K562 (cell line): ENCODE measurements at regions not wholly inside any gene's neighbourhood (a gene's known extent, or its start where the extent isn't known, plus 50 kb on each side); places are given as distances from the start of the nearest gene placed in this dataset.

Source experiments
- ATAC-seq: fragments of 200-7000 bp; cut with Tn5 transposase; 3 replicates; pipeline ENCODE4 v1.9.1; 2020; ENCODE audit warnings: moderate library complexity
- BruUV-seq: library from RNA; stranded (reverse); fragments of 400-500 nt; replicated peaks from 2 replicates; lab custom pipeline; 2021; lab: Mats Ljungman, UMichigan
- CTCF ChIA-PET: fragments of 300-600 bp; formaldehyde crosslinking; extraction: SDS; loops from one replicate; lab custom pipeline; 2021; ENCODE audit warnings: low intra/inter-chr PET ratio; lab: Yijun Ruan, JAX
- POLR2A ChIA-PET: fragments of 300-600, 350-650 bp; sonication (Branson Sonifier 250); formaldehyde crosslinking; extraction: SDS; loops from one replicate; lab custom pipeline; 2021; ENCODE audit warnings: antibody characterized with exemption, inconsistent platforms; lab: Yijun Ruan, JAX
- DNase-seq, 4 experiments: peaks; one replicate each; pipeline versions ENCODE4 v3.0.0 to v3.0.0-alpha.2; 2011 to 2018; ENCODE audit warnings: low spot score in 3 of 4, mixed read lengths in 3 of 4; ENCODE audit errors: extremely low read depth in 1 of 4
- FAIRE-seq: peaks from 2 replicates; lab custom pipeline; 2011; peaks lifted over from hg19 to GRCh38; lab: Jason Lieb, UNC
- H2AFZ ChIP-seq: 2 replicates; pipeline ENCODE4 v1.6.0; 2011; ENCODE audit warnings: low read depth, low read length, control low read depth, inconsistent platforms
- H3K27ac ChIP-seq: fragments of 200-600 bp; 3 replicates; pipeline ENCODE4 v1.8.0; 2011; ENCODE audit warnings: low read depth, mild to moderate bottlenecking, control low read depth, inconsistent platforms, low read length, moderate library complexity, mixed read lengths; ENCODE audit errors: extremely low read depth
- H3K27me3 ChIP-seq, 2 experiments: fragments of 300-600 bp in 1 of 2; 2 replicates in 1 of 2; 3 replicates in 1 of 2; pipeline versions ENCODE4 v1.6.0 to v1.8.0; 2011; ENCODE audit warnings: inconsistent platforms in 2 of 2, low read length in 2 of 2, mild to moderate bottlenecking in 1 of 2, mixed read lengths in 1 of 2, moderate library complexity in 1 of 2; ENCODE audit not compliant: control insufficient read depth in 2 of 2, insufficient read depth in 2 of 2
- H3K36me3 ChIP-seq: fragments of 300-600 bp; 3 replicates; pipeline ENCODE4 v1.8.0; 2011; ENCODE audit warnings: mild to moderate bottlenecking, low read length, inconsistent platforms; ENCODE audit not compliant: control insufficient read depth, insufficient read depth
- H3K4me1 ChIP-seq, 2 experiments: fragments of 200-600 bp in 1 of 2; replicated peaks in 1 of 2; 2 replicates in 1 of 2; 3 replicates in 1 of 2; pipeline versions ENCODE4 v1.5.1 to v1.8.0; 2011; ENCODE audit warnings: inconsistent platforms in 2 of 2, low read length in 2 of 2, mild to moderate bottlenecking in 1 of 2, mixed read lengths in 1 of 2, moderate library complexity in 1 of 2; ENCODE audit not compliant: control insufficient read depth in 2 of 2, insufficient read depth in 2 of 2
- H3K4me2 ChIP-seq: 2 replicates; pipeline ENCODE4 v1.6.1; 2011; ENCODE audit warnings: low read length, control low read depth, inconsistent platforms, mixed read lengths; ENCODE audit not compliant: insufficient read depth
- H3K4me3 ChIP-seq: fragments of 200-600 bp; sonication (generic), shearing (Covaris generic); 2 replicates; pipeline ENCODE4 v1.5.1; 2016; ENCODE audit warnings: control low read depth, inconsistent platforms
- H3K79me2 ChIP-seq: fragments of 200-600 bp; 3 replicates; pipeline ENCODE4 v1.8.0; 2011; ENCODE audit warnings: low read length, inconsistent platforms; ENCODE audit not compliant: control insufficient read depth, insufficient read depth
- H3K9ac ChIP-seq, 2 experiments: 2 replicates each; pipeline versions ENCODE4 v1.6.0 to v1.6.1; 2011; ENCODE audit warnings: low read depth in 2 of 2, low read length in 2 of 2, control low read depth in 1 of 2, inconsistent platforms in 1 of 2, mild to moderate bottlenecking in 1 of 2, mixed read lengths in 1 of 2; ENCODE audit not compliant: insufficient read depth in 1 of 2
- H3K9me1 ChIP-seq: one replicate; pipeline ENCODE4 v1.6.0; 2011; ENCODE audit warnings: inconsistent platforms, mild to moderate bottlenecking, low read length, moderate library complexity; ENCODE audit not compliant: control insufficient read depth, insufficient read depth
- H3K9me3 ChIP-seq: replicated peaks from 2 replicates; pipeline ENCODE4 v1.5.1; 2011; ENCODE audit warnings: low read depth, low read length, inconsistent platforms; ENCODE audit not compliant: control insufficient read depth, insufficient read depth
- H4K20me1 ChIP-seq: replicated peaks from 2 replicates; pipeline ENCODE4 v1.6.1; 2011; ENCODE audit warnings: low read length, inconsistent platforms, mixed read lengths; ENCODE audit not compliant: control insufficient read depth, insufficient read depth
- L3MBTL2 ChIP-seq: fragments of 450-650 bp; IDR thresholded peaks from 2 replicates; pipeline ENCODE4 v1.6.1; 2016; ENCODE audit warnings: mild to moderate bottlenecking, moderate library complexity
- NR2C2 ChIP-seq, 2 experiments: fragments of 200-800 bp in 1 of 2; sonication (Bioruptor generic) in 1 of 2; sonication (generic) in 1 of 2; formaldehyde crosslinking in 1 of 2; IDR thresholded peaks; 2 replicates each; pipeline versions ENCODE4 v1.6.1 to v1.8.0; 2016 to 2022; ENCODE audit warnings: mild to moderate bottlenecking in 1 of 2, missing compliant biosample characterization in 1 of 2, missing genetic modification characterization in 1 of 2, missing genetic modification reagents in 1 of 2
- RAD21 ChIP-seq, 2 experiments: fragments of 250-450 bp in 1 of 2; fragments of 450-650 bp in 1 of 2; sonication (Bioruptor Pico) in 1 of 2; formaldehyde crosslinking in 1 of 2; IDR thresholded peaks in 1 of 2; conservative IDR thresholded peaks in 1 of 2; 2 replicates each; pipeline versions ENCODE4 v1.4.0 to v1.8.0; 2020 to 2022; ENCODE audit warnings: mild to moderate bottlenecking in 2 of 2, moderate library complexity in 1 of 2
- ZNF644 ChIP-seq: fragments of 200-800 bp; sonication (Bioruptor generic); IDR thresholded peaks from 2 replicates; pipeline ENCODE4 v1.6.1; 2016; ENCODE audit warnings: low read depth, missing genetic modification characterization, missing compliant biosample characterization
- WGBS: fragments of 100-300 bp; shearing (Covaris generic); methylation state at CpG from one replicate; pipeline ENCODE4 v1.1.6; 2016; ENCODE audit warnings: low coverage, mixed read lengths; ENCODE audit not compliant: insufficient coverage; ENCODE audit errors: missing lambda C conversion rate; 5-methylcytosine and 5-hydroxymethylcytosine counted together
- in situ Hi-C: fragments of 300-500 bp; cut with MboI; formaldehyde crosslinking; loops from 4 replicates; pipeline ENCODE4 v1.15.0; 2018; ENCODE audit warnings: inconsistent platforms, mixed read lengths
- intact Hi-C: fragments of 100-400 bp; cut with micrococcal nuclease; formaldehyde crosslinking; loops from 2 replicates; pipeline ENCODE4 v1.14.2; 2022

DNA sequence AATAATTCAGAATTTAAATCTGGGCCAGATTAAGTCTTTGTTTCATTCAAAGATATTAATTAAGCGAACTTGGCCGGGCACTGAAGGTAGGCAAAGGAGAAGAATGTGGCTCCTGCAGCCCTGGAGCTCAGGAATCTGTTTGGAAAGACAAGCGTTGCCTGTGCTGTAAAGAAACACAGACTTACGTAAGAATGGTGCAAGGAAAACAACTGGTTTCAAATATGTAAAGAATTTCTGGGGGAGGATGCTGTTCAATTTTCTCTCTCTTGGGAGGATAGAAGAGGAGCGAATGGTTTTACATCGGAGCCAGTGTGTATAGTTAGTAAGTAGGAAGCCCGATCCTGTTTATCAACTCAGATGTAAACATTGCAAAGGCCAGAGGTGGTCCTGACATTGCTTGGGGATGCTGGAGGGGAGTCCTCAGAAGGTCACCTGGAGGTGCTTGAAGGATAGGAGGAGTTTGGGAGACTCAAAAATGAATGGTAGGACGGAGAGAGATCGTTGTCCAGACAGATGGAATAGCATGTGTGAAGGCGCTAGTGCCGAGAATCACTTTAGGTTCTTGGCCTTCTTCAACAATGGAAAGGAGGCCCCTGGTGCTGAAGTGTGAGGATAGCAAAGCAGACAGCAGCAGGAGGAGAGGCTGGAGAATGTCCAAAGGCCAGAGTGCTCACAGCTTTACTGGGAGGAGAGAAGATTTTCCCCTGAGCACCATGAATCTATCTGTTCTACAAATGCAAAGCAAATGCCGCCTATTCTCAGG, 456.1 kb downstream of the LPIN1 start:
- no TSS peak for BruUV-seq
- no peaks in the 10 kb centered on the region for H3K27me3 ChIP-seq
- 61% methylated on average over 11 of the region's 12 CpGs for WGBS
- no peak overlapping the region for H3K4me2 ChIP-seq
- peak in 1 of 4 experiments; percentile 14 for DNase-seq
- peak; percentile 51 for FAIRE-seq
- H2AFZ ChIP-seq = no peak overlapping the region
- ATAC-seq = no peak
- in situ Hi-C loops = no loop called here
- H3K9me1 ChIP-seq = no peaks in the 10 kb centered on the region
- intact Hi-C loops = no loop called here
- CTCF ChIA-PET = no interaction called here
- no peak overlapping the region for H3K4me3 ChIP-seq
- H3K36me3 ChIP-seq = no peaks in the 10 kb centered on the region
- H3K4me1 ChIP-seq = peaks cover 0 to 4% of the 10 kb centered on the region in 2 experiments; a peak in 2 of 5 replicates
- H3K27ac ChIP-seq = no peak overlapping the region
- H3K79me2 ChIP-seq = no peaks in the 10 kb centered on the region
- H3K9ac ChIP-seq = no peak overlapping the region
- no peaks in the 10 kb centered on the region for H3K9me3 ChIP-seq
- TF ChIP-seq RAD21 (CRISPR knock-in tag; conservative IDR thresholded peaks at IDR 0.05 in 1 of 2, IDR thresholded peaks at IDR 0.05 in 1 of 2) (0 out of 4 replicates have a peak, but pooled peaks of 1 of the 2 experiments have one; percentile 22), ZNF644 (no peak)
- POLR2A ChIA-PET = no interaction called here
- H4K20me1 ChIP-seq = no peaks in the 10 kb centered on the region

DNA sequence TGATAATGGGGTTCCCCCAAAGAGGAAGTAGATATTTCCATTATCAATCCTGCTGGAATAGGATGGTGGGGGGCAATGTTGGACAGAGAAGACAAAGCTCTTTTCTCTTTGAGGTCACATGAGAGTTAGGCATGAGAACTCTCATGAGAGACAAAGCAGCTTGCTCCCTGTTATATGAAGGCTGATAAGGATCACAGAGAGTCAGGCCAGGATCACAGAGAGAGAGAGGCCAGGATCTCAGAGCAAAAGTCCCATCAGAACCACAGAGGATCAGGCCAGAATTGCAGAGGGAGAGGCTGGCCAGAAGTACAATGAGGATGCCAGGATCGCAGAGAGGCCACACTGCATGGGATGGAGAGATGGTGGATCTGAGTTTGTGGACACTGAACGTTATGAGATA, 457.1 kb downstream of the LPIN1 start:
- in situ Hi-C loops (no loop called here), intact Hi-C loops (no loop called here)
- Histone ChIP-seq H4K20me1 (no peaks in the 10 kb centered on the region), H3K4me3 (no peak overlapping the region), H3K9me3 (no peaks in the 10 kb centered on the region), H3K4me1 (peaks cover 0 to 4% of the 10 kb centered on the region in 2 experiments; a peak in 2 of 5 replicates), H3K4me2 (no peak overlapping the region), H3K79me2 (no peaks in the 10 kb centered on the region), H3K9me1 (no peaks in the 10 kb centered on the region), H3K27me3 (no peaks in the 10 kb centered on the region), H3K36me3 (no peaks in the 10 kb centered on the region), H2AFZ (no peak overlapping the region), H3K27ac (no peak overlapping the region)
- ATAC-seq (no peak), DNase-seq (no peak), FAIRE-seq (no peak)
- POLR2A ChIA-PET = no interaction called here
- 18% methylated on average over 2 of the region's 2 CpGs for WGBS
- no TSS peak for BruUV-seq
- CTCF ChIA-PET = no interaction called here
- TF ChIP-seq NR2C2 (CRISPR knock-in tag; IDR thresholded peaks at IDR 0.05) = no peak
- no peak for TF ChIP-seq NR2C2 (tag; IDR thresholded peaks at IDR 0.05)
- TF ChIP-seq L3MBTL2 = no peak
- TF ChIP-seq, all 486 proteins: peak for 0
- no peak overlapping the region for H3K9ac ChIP-seq
